ENCODE measurements at regions not wholly inside any gene's neighbourhood (a gene's known extent, or its start where the extent isn't known, plus 50 kb on each side); places are given as distances from the start of the nearest gene placed in this dataset.

GRCh38 chr6:23013776-23014175 is 444.4 kb downstream of the HDGFL1 start:
- POLR2A ChIA-PET (ENCODE audit: unreplicated experiment) = no interaction called here
- Histone ChIP-seq H3K4me3 (no peak overlapping the region), H3K79me2 (ENCODE audit: low read depth) (no peaks in the 10 kb centered on the region), H3K4me1 (replicated peaks; ENCODE audit: insufficient read depth) (no peaks in the 10 kb centered on the region), H3F3A (ENCODE audit: insufficient read depth, low read depth) (no peaks in the 10 kb centered on the region), H3K27me3 (ENCODE audit: insufficient read depth, low read depth) (no peaks in the 10 kb centered on the region), H3K4me2 (no peak overlapping the region), H3K36me3 (ENCODE audit: low read depth) (no peaks in the 10 kb centered on the region), H2AFZ (no peak overlapping the region), H3K9me2 (ENCODE audit: insufficient read depth) (no peaks in the 10 kb centered on the region; the same call in 1 of the 2 replicates), H3K27ac (no peak overlapping the region), H4K20me1 (ENCODE audit: insufficient read depth) (no peaks in the 10 kb centered on the region), H3K9me3 (ENCODE audit: insufficient read depth, low read depth) (no peaks in the 10 kb centered on the region)
- BruUV-seq (replicated peaks) = no TSS peak
- TF ChIP-seq EZH2 (IDR thresholded peaks at IDR 0.05; ENCODE audit: low read depth) (no peak), CTCF (conservative IDR thresholded peaks at IDR 0.05) (no peak)
- intact Hi-C loops (cut with micrococcal nuclease; ENCODE audit: unreplicated experiment) = no loop called here
- CTCF ChIA-PET = no interaction called here
- DNase-seq = no peak

GRCh38 chr6:23016696-23017095 is 447.3 kb downstream of the HDGFL1 start:
- ChIA-PET CTCF (no interaction called here), POLR2A (ENCODE audit: unreplicated experiment) (no interaction called here)
- H3K9me2 ChIP-seq (ENCODE audit: insufficient read depth) = no peaks in the 10 kb centered on the region
- H4K20me1 ChIP-seq (ENCODE audit: insufficient read depth) = no peaks in the 10 kb centered on the region
- no peaks in the 10 kb centered on the region for H3K4me1 ChIP-seq (replicated peaks; ENCODE audit: insufficient read depth)
- no peaks in the 10 kb centered on the region for H3F3A ChIP-seq (ENCODE audit: insufficient read depth, low read depth)
- H3K36me3 ChIP-seq (ENCODE audit: low read depth) = no peaks in the 10 kb centered on the region
- H3K27ac ChIP-seq = no peak overlapping the region
- no peak overlapping the region for H3K4me2 ChIP-seq
- no peak overlapping the region for H3K4me3 ChIP-seq
- intact Hi-C loops (cut with micrococcal nuclease; ENCODE audit: unreplicated experiment) = no loop called here
- H3K27me3 ChIP-seq (ENCODE audit: insufficient read depth, low read depth) = no peaks in the 10 kb centered on the region
- no peak for TF ChIP-seq CTCF (conservative IDR thresholded peaks at IDR 0.05)
- TF ChIP-seq EZH2 (IDR thresholded peaks at IDR 0.05; ENCODE audit: low read depth) = no peak
- no peak overlapping the region for H2AFZ ChIP-seq
- no peaks in the 10 kb centered on the region for H3K79me2 ChIP-seq (ENCODE audit: low read depth)
- no TSS peak for BruUV-seq (replicated peaks)
- no peaks in the 10 kb centered on the region for H3K9me3 ChIP-seq (ENCODE audit: insufficient read depth, low read depth)
- DNase-seq = no peak

- ChIA-PET POLR2A (ENCODE audit: unreplicated experiment) (no interaction called here), CTCF (no interaction called here)
- no peak overlapping the region for H3K4me3 ChIP-seq
- H3F3A ChIP-seq (ENCODE audit: insufficient read depth, low read depth) = no peaks in the 10 kb centered on the region
- no TSS peak for BruUV-seq (replicated peaks)
- H3K27ac ChIP-seq = no peak overlapping the region
- H3K36me3 ChIP-seq (ENCODE audit: low read depth) = no peaks in the 10 kb centered on the region
- no peak for DNase-seq
- H3K9me3 ChIP-seq (ENCODE audit: insufficient read depth, low read depth) = no peaks in the 10 kb centered on the region
- H4K20me1 ChIP-seq (ENCODE audit: insufficient read depth) = no peaks in the 10 kb centered on the region
- H2AFZ ChIP-seq = no peak overlapping the region
- intact Hi-C loops (cut with micrococcal nuclease; ENCODE audit: unreplicated experiment) = no loop called here
- H3K4me2 ChIP-seq = no peak overlapping the region
- no peaks in the 10 kb centered on the region for H3K27me3 ChIP-seq (ENCODE audit: insufficient read depth, low read depth)
- H3K79me2 ChIP-seq (ENCODE audit: low read depth) = no peaks in the 10 kb centered on the region
- no peak for TF ChIP-seq CTCF (conservative IDR thresholded peaks at IDR 0.05)
- no peak for TF ChIP-seq EZH2 (IDR thresholded peaks at IDR 0.05; ENCODE audit: low read depth)
- no peaks in the 10 kb centered on the region for H3K4me1 ChIP-seq (replicated peaks; ENCODE audit: insufficient read depth)
- no peaks in the 10 kb centered on the region for H3K9me2 ChIP-seq (ENCODE audit: insufficient read depth)
These were observed 452.1 kb downstream of the HDGFL1 start for GRCh38 chr6:23021487-23021886.
